D721Med (cell line): ENCODE measurements at regions not wholly inside any gene's neighbourhood (a gene's known extent, or its start where the extent isn't known, plus 50 kb on each side); places are given as distances from the start of the nearest gene placed in this dataset.

Source experiments
- DNase-seq: peaks from one replicate; pipeline ENCODE4 v3.0.0; 2011; ENCODE audit warnings: low spot score; ENCODE audit not compliant: insufficient read length
- FAIRE-seq: peaks from 2 replicates; lab custom pipeline; 2011; peaks lifted over from hg19 to GRCh38; lab: Jason Lieb, UNC
- TF ChIP-seq, protein P1 (sequence below): IDR thresholded peaks from 2 replicates; pipeline ENCODE4 v1.5.1; 2012; ENCODE audit warnings: mild to moderate bottlenecking, control low read depth; ENCODE audit not compliant: insufficient read depth; ENCODE audit errors: missing control alignments

DNA sequence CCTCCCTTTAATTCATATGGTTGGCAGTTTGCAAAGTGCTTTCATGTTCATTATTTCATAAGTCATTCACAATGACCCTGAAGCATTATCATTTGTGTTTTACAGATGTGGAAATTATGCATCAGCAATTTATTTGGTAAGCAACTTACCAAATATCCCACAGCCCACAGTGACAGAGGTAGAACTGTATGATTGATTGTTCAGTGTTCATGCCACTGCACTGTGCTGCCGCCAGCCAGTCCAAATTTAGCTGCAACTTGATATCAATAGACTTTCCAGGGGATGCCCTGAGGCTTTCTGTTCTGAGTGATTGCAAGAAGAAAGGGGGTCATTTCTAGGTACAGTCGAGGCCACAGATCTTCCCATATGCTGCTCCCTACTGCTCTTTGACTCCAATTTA is 380.3 kb downstream of the PLPP3 start:
- DNase-seq (no peak), FAIRE-seq (no peak)
- TF ChIP-seq, protein P1, sequence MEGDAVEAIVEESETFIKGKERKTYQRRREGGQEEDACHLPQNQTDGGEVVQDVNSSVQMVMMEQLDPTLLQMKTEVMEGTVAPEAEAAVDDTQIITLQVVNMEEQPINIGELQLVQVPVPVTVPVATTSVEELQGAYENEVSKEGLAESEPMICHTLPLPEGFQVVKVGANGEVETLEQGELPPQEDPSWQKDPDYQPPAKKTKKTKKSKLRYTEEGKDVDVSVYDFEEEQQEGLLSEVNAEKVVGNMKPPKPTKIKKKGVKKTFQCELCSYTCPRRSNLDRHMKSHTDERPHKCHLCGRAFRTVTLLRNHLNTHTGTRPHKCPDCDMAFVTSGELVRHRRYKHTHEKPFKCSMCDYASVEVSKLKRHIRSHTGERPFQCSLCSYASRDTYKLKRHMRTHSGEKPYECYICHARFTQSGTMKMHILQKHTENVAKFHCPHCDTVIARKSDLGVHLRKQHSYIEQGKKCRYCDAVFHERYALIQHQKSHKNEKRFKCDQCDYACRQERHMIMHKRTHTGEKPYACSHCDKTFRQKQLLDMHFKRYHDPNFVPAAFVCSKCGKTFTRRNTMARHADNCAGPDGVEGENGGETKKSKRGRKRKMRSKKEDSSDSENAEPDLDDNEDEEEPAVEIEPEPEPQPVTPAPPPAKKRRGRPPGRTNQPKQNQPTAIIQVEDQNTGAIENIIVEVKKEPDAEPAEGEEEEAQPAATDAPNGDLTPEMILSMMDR = no peak

DNA sequence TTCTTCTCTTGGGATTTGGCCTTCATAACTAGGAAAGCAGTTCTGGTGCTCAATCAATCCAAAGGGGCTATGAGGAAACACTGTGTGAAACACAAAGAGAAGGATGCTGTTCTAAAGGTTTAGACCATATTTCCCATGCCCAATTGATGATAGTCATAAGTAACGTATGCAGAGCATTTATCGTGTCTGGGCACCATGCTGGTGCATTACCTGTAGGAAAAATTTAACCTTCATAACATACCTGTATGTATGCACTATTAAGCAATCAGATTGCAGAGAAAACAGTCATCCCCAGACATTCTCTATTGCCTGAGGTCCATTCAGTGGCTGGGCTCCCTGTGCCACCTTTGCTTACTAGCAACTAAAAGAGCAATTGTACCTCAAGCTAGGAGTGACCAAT is 381.4 kb downstream of the PLPP3 start:
- TF ChIP-seq, protein P1 = no peak
- DNase-seq (no peak), FAIRE-seq (no peak)

DNA sequence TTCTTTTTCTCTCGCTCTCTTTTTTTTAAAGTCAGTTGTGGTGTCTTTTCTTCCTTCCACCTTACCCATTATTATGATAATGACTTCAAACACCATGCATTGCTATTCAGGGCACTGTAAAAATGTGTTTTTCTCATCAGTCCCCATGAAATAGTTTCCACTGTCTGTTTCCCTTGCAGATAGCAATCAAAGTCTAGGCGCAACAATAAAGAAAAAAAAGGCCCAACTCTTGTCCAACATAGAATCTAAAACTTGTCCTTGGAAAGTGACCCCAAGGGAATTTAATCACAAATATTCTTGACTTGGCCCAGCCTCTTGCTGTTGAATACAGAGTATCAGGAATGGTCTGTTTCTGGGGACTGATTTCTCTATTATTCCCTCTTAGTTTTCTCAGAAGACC is 382.5 kb downstream of the PLPP3 start:
- TF ChIP-seq, protein P1 = no peak
- DNase-seq (no peak), FAIRE-seq (no peak)

- FAIRE-seq (no peak), DNase-seq (no peak)
- TF ChIP-seq, protein P1 = no peak
Measured at GRCh38 chr1:56194701-56195300, 384.6 kb downstream of the PLPP3 start.

DNA sequence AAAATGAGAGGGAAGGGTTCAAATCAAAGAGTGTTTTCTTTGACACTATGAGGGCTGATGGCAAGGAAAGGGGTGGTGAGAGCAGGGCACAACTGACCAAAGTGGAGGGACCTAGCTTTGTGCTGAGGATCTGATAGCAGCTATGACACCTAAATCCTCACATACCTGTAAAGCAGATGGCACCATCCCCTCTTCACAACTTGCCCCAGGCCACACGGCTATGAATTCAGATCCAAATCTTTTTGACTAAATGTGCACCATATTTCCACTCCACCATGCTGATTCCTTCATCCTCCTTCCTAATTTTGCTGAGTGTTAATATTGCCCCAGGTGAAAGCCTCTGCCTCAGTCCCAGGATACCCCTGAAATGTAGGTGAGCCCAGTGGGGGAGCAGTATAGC is 385.7 kb downstream of the PLPP3 start:
- TF ChIP-seq, protein P1 = no peak
- FAIRE-seq = no peak

GRCh38 chr1:56191369-56191768 is 388.0 kb downstream of the PLPP3 start:
- TF ChIP-seq, protein P1 = no peak
- DNase-seq = no peak
- no peak for FAIRE-seq

More for the DNA sequence above, 385.7 kb downstream of the PLPP3 start:
- DNase-seq = no peak

DNA sequence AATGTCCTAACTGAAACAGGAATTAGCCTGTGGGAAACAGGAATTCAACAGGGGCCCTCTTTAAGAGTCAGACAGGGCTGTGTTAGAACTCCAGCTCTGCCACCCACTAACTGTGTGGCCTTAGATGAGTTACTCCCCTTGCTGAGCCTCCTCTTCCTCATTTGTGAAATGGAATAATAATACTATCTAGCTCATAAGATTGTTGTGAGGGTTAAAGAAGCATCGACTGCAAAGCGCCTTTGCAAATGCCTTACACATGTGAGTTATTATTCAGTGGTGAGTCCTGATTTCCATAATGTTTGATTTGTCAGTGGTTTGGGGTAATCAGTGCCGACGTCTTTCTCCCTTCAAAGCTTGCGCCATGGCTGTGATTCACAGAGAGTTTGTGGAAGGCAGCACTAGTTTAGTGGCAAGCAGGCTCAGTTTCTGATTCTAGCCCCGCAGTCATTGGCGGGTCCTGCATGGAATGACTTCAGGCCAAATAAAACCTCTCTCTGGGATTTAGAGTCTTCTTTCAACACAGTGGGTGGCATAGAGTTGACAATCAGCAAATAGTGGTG is 388.5 kb downstream of the PLPP3 start:
- FAIRE-seq = no peak
- DNase-seq = no peak
- TF ChIP-seq, protein P1 = no peak
